ENCODE measurements at regions not wholly inside any gene's neighbourhood (a gene's known extent, or its start where the extent isn't known, plus 50 kb on each side); places are given as distances from the start of the nearest gene placed in this dataset.

DNA sequence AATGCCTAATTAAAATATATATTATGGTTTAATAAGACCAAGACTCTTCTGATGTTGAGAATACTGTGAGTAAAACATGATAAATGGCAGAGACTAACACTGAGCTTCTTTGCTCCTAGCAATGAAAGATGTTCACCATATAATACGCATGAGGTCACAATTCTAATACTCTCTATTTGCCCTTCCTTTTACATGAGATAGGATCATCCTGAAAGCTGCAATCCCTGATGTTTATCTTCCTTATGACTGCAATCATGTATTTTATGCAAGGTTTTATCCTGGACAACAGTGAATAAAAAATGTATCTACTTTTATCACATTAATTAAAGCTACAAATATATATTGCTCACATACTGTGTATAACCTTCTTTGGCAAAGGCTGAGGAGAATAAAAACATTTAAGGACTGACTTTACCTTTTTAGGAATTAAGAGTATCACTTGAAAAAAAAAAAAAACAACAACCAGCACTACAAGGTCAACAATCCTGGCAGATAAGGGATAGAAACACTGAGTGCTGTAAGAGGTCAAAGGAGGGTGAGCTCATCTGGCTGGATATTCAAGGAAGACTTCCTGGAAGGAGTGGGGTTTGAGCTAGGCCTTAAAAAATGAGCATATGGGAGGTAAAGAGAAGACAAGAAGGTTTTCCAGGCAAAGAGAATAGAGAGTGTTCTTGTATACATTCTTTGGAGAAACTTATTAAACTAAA lies 99.9 kb downstream of the AREG start:
- TF ChIP-seq, protein P1, sequence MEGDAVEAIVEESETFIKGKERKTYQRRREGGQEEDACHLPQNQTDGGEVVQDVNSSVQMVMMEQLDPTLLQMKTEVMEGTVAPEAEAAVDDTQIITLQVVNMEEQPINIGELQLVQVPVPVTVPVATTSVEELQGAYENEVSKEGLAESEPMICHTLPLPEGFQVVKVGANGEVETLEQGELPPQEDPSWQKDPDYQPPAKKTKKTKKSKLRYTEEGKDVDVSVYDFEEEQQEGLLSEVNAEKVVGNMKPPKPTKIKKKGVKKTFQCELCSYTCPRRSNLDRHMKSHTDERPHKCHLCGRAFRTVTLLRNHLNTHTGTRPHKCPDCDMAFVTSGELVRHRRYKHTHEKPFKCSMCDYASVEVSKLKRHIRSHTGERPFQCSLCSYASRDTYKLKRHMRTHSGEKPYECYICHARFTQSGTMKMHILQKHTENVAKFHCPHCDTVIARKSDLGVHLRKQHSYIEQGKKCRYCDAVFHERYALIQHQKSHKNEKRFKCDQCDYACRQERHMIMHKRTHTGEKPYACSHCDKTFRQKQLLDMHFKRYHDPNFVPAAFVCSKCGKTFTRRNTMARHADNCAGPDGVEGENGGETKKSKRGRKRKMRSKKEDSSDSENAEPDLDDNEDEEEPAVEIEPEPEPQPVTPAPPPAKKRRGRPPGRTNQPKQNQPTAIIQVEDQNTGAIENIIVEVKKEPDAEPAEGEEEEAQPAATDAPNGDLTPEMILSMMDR (IDR thresholded peaks at IDR 0.05; ENCODE audit: control insufficient read depth, extremely low read depth, insufficient read depth) = no peak
- no peak overlapping the region for H3K4me3 ChIP-seq (ENCODE audit: low read depth, low read length)
- DNase-seq (ENCODE audit: low read depth) = peak; percentile 63

DNA sequence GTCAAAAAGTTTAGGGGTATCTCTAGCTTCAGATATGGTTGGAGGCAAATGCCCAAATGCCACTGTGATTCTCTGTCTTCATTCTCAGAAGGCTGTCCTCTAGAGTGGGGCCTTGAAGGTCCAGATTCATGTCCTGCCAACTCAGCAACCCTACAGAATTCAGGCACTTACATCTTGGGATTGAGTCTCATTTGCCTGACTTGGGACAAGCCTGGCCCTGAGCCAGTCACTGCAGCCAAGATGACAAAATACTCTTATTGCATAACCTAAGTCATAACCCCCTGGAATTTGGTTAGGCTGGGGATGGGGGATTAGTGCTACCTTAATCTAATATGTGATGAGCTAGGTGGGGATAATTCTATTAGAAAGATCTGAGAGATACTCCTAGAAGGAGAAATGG lies 100.5 kb downstream of the AREG start:
- H3K4me3 ChIP-seq (ENCODE audit: low read depth, low read length) = no peak overlapping the region
- TF ChIP-seq, protein P1 (IDR thresholded peaks at IDR 0.05; ENCODE audit: control insufficient read depth, extremely low read depth, insufficient read depth) = no peak
- no peak for DNase-seq (ENCODE audit: low read depth)

DNA sequence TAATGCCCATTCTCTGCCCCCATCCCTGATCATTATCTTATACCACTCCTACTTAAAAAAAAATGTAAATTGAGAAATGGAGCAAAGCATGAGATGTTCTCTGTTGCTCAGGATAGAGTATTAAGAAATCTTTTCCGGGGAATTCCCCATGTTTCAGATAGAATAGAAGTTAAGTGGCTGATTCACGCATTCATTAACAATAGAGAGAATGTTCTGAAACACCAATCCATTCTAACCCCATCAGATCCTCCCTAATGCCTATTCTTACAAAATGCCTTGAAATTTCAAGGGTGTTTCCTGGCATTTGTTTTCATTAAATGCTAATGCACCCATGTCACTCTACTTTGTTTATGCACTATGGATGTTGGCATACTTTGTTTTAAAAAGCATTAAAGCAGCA lies 101.1 kb downstream of the AREG start:
- no peak for DNase-seq (ENCODE audit: low read depth)
- TF ChIP-seq, protein P1 (IDR thresholded peaks at IDR 0.05; ENCODE audit: control insufficient read depth, extremely low read depth, insufficient read depth) = no peak
- H3K4me3 ChIP-seq (ENCODE audit: low read depth, low read length) = no peak overlapping the region

DNA sequence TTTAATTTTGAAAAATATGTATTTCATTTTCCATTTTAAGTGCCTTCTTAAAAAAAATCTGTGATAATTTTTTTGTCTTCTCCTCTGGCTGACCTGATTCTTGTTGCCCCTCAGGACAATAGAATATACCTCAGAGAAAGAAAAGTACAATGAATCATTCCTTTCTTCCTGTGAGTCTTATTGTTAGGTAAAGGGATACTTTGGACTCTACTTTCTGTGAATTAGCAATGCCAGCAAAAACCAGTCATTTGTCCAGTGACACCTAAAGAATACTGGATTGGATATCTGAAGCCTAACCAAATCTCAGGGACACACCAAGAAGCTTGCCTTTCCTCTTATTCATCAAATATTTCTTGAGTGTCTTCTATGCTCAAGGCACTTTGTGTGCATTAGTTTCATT lies 102.1 kb downstream of the AREG start:
- TF ChIP-seq, protein P1 (IDR thresholded peaks at IDR 0.05; ENCODE audit: control insufficient read depth, extremely low read depth, insufficient read depth) = no peak
- H3K4me3 ChIP-seq (ENCODE audit: low read depth, low read length) = no peak overlapping the region
- no peak for DNase-seq (ENCODE audit: low read depth)

DNA sequence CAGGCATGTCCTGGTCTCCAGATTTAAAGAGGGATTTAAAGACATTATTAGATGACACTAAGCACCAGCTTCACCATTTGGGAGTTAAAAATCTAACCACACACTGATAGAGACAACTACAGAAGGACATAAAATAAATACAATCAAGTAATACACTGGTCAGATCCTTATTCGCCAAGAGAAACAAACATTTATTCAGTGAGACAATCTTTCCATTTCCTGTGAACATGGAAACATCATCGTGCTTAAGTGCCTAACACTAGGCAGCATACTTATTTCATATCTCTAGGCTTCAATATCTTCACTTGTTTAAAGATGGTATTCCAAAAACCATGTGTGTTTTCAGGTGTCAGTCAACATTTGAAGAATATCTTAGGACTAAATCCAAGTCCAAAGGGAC lies 103.6 kb downstream of the AREG start:
- no peak overlapping the region for H3K4me3 ChIP-seq (ENCODE audit: low read depth, low read length)
- DNase-seq (ENCODE audit: low read depth) = no peak
- TF ChIP-seq, protein P1 (IDR thresholded peaks at IDR 0.05; ENCODE audit: control insufficient read depth, extremely low read depth, insufficient read depth) = no peak

DNA sequence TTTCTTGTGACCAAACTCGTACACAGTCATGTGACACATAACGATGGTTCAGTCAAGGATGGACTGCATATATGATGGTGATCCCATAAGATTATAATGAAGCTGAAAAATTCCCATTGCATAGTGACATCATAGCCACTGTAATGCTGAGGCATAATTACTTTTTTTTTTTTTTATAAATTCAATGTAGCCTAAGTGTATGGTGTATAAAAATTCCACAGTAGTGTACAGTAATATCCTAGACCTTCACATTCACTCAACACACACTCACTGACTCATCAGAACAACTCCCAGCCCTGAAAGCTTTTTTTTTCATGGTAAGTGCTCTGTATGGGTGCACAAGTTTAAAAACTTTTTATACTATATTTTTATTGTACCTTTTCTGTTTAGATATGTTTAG lies 105.0 kb downstream of the AREG start:
- H3K4me3 ChIP-seq (ENCODE audit: low read depth, low read length) = no peak overlapping the region
- no peak for DNase-seq (ENCODE audit: low read depth)
- TF ChIP-seq, protein P1 (IDR thresholded peaks at IDR 0.05; ENCODE audit: control insufficient read depth, extremely low read depth, insufficient read depth) = no peak

DNA sequence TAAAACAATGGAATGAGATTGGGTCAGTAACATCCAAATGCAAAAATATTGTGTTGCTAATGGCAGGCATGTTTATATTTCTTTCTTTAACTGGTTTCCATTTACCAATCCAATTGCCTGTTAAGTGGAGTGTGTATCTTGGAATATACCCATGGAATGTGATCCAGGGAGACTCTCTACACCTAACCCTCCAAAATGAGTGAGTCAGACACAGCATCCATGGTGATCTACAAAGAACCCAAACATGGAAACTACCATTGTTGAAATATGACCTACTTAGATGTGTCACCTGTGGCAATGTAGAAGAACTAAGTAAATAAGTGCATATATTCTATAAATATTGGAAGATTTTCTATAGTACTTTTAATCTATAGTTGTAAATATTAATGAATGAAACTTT lies 110.3 kb downstream of the AREG start:
- DNase-seq (ENCODE audit: low read depth) = no peak
- TF ChIP-seq, protein P1 (IDR thresholded peaks at IDR 0.05; ENCODE audit: control insufficient read depth, extremely low read depth, insufficient read depth) = no peak

More for the DNA sequence above, 110.3 kb downstream of the AREG start:
- H3K4me3 ChIP-seq (ENCODE audit: low read depth, low read length) = no peak overlapping the region
